ENCODE measurements at regions not wholly inside any gene's neighbourhood (a gene's known extent, or its start where the extent isn't known, plus 50 kb on each side); places are given as distances from the start of the nearest gene placed in this dataset.
"Not testable (repeated sequence)": the region's sequence is repeated elsewhere in the genome, so short reads cannot be mapped to it uniquely, and the experiment has no call there.

- DNase-seq (ENCODE audit: low spot score), result no peak
Observed at GRCh38 chr6:73943930-73944652, 248.1 kb downstream of the CD109 start.

DNA sequence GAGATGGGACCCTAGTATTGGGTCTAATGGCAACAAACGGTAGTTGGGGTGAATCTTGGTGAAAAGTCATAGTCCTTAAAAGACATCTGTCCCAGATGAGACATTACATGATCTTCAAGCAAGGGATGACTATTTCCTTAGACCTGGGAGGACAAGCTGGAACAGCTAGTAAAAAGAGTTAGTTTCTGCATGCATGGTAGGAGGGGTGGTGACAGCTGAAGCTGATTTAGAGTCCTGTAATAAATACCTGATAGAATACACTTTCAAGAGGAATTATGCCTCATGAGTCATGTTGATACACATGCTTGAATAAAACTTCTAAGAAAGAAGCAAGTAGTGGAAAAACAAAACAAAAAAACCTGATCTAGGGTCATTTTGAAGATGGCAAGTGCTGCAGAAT is 247.4 kb downstream of the CD109 start:
- DNase-seq (ENCODE audit: low spot score), result no peak

DNA sequence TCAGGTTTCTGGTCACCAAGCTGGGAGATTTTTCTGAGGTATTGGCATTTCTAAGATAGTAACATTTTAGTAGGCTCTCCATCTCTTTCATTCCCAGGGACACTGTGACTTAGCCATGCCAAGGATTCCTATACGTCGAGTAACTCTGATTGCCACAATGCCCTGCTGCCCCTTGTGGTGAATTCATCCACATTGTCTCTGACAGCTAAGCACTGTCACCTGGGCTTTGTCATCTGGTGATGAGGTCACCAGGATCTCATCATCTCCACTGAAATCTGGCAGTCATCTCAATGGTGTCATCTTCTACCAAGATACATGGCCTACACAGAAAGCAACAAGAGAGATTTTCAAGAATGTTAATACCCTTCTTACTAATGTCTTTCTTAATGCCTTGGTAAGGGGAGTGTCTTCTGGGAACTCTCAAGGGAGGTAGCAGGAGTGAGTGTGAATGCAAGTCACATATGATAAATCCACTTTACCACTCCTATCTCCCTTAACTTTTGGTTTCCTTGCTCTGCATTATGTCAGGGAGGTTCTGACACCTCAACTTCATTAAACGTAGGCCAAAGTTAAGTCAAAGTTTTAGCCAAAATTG is 246.7 kb downstream of the CD109 start:
- no peak for DNase-seq (ENCODE audit: low spot score)

- no peak for DNase-seq (ENCODE audit: low spot score)
Observed at GRCh38 chr6:73941892-73942291, 245.9 kb downstream of the CD109 start.

GRCh38 chr6:73937805-73938204 is 241.8 kb downstream of the CD109 start:
- no peak for DNase-seq (ENCODE audit: low spot score)

- no peak for DNase-seq (ENCODE audit: low spot score)
Observed at GRCh38 chr6:73932866-73933265, 236.9 kb downstream of the CD109 start.

DNA sequence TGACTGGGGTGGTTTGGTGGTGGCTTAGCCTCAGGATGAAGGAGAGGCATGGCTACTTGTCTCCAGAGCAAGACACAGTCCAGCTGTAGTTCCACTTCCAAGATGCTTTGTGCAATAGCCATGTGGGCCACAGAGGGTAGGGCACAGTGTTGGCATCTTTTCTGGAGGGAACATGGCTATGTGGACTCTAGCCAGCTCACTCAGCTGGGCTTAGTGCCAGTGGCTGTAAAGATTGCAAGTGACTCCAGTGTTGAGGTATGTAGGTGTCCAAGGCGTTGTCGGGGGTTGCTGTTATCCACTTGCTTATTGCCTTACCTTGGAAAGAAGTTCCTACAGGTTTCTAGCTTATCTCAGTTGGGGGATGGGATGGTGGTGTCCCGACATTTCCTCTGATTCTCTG is 233.4 kb downstream of the CD109 start:
- no peak for DNase-seq (ENCODE audit: low spot score)

GRCh38 chr6:73927421-73927820 is 231.4 kb downstream of the CD109 start:
- no peak for DNase-seq (ENCODE audit: low spot score)

GRCh38 chr6:73925703-73926102 is 229.7 kb downstream of the CD109 start:
- DNase-seq (ENCODE audit: low spot score), result not testable (repeated sequence)

GRCh38 chr6:73923905-73924485 is 228.0 kb downstream of the CD109 start:
- no peak for DNase-seq (ENCODE audit: low spot score)

GRCh38 chr6:73903155-73903554 is 207.2 kb downstream of the CD109 start:
- DNase-seq (ENCODE audit: low spot score), result no peak

GRCh38 chr6:73901986-73902385 is 206.0 kb downstream of the CD109 start:
- DNase-seq (ENCODE audit: low spot score), result no peak

DNA sequence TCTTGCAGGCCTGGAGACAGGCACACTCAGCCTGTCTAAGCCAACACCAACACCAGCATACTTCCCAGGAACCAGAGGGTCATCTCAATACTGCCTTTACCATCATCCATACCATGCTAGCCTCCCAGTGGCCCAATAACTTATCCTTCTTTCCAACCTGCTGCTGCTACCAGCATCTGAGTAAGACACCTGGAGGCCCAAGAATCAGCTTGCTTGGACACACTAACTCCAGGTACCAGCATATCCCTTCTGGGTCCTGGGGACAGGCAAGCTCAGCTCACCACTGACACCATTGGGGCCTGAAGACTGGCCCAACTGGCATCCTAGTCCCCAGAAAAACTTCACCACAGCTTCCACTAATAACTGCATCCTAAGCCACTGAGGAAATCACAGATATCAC is 205.3 kb downstream of the CD109 start:
- DNase-seq (ENCODE audit: low spot score), result no peak

DNA sequence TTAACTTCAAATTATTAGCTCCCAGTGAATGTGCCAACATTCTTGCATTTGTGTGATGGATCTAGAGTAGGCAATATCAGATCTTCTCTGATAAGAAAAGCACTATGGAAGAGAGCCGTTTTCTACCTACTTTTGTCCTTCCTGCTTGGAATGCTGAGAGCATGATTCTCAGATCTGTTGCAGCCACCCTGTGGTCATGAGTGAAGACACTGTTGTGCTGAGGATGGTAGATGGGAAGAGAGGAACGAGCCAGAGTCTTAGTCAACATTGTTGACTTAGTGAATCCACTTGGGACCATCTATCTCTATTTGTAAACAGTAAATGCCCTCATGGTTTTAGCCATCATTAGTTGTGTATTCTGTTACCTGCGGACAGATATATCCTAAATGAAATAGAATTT is 202.6 kb downstream of the CD109 start:
- no peak for DNase-seq (ENCODE audit: low spot score)

GRCh38 chr6:73893696-73894095 is 197.7 kb downstream of the CD109 start:
- DNase-seq (ENCODE audit: low spot score), result no peak

DNA sequence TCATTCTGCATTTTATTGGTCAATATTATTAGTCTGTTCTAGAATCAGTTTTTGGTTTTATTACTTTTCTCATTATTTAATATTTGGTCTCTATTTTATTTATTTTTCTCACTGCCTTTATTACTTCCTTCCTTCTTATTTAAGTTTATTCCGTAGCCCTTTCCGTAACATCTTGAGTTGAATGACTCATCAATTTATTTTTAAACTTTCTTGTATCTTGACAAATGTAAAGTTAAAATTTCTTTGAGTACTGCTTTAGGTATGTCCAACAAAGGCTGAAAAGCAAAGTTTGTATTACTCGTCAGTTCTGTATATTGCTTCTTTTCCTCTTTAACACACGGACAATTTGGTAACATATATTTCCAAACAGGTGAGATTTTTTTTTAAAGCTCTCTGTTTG is 192.0 kb downstream of the CD109 start:
- no peak for DNase-seq (ENCODE audit: low spot score)

GRCh38 chr6:73885393-73885792 is 189.4 kb downstream of the CD109 start:
- no peak for DNase-seq (ENCODE audit: low spot score)

DNA sequence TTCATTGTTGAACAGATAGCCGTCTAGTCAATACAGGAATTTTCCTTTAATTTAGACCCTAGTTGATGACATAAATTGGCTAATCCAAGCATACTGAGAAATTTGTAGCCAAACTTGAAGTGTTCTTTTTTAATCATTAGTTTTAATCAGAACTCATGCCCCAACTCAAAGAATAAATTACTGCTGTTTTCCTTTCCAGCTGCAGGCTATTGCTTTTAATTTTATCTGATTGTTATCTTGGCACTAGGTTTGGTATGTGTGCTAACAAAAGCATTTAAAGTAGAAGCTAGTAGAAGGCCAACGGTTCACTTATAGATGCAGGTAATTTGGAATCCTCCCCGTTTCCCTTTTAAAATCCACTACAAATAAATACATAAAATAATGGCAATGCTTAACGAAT is 188.5 kb downstream of the CD109 start:
- DNase-seq (ENCODE audit: low spot score), result no peak

DNA sequence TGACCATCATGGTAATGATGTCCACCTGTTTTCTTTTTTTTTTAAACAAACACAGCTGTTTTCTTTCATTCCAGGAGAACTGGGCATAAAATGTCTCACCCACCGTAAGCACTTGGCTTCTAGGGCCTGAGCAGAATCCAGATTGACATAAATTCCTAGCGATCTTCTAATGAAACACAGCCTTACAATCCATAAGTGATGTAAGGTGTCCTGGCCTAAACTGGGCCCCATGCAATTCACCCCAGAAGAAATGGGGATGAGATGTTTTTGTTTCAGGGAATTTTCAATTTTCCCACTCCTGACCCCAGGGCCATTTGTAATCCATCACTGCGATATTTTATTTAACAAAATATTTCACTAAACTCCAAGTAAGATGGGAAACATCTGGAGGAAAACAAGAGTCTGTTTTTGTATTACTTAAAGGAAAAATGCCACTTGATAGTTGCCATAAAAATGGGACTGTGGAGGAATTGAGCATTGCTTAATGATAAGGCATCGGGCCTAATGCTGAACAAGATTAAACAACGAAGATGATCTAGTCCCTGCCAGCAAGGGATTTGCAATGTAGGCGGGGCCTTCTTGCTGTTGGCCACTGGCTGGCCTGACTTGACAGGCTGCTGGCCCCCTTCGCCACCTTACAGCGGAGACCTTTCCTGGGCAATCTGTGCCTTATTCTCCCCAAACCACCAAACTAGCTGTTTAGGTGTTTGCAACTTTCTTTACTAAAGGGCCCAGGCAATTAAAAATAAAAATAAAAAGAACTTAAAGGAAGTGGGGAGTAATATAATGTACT is 183.7 kb downstream of the CD109 start:
- DNase-seq (ENCODE audit: low spot score), result no peak

- DNase-seq (ENCODE audit: low spot score), result no peak
Observed at GRCh38 chr6:73878403-73878802, 182.4 kb downstream of the CD109 start.

Data from activated CD4-positive, alpha-beta T cell treated with anti-CD3 and anti-CD28 coated beads, Interleukin-2, Interleukin-4, amounts not matched to agents 100 ng/mL and 50 ng/mL, durations not matched to agents 16 hours and 8 hours (primary cell).